ENCODE measurements at regions not wholly inside any gene's neighbourhood (a gene's known extent, or its start where the extent isn't known, plus 50 kb on each side); places are given as distances from the start of the nearest gene placed in this dataset.

- TF ChIP-seq EZH2 (IDR thresholded peaks at IDR 0.05; ENCODE audit: borderline replicate concordance, low read depth, low read length, poor library complexity, severe bottlenecking) = no peak
- Histone ChIP-seq H3K36me3 (ENCODE audit: insufficient read depth, low read length, poor library complexity, severe bottlenecking) (no peaks in the 10 kb centered on the region), H3K27ac (ENCODE audit: low read depth, low read length, poor library complexity, severe bottlenecking) (no peak overlapping the region), H3K27me3 (replicated peaks; ENCODE audit: insufficient read depth, low read depth, low read length, poor library complexity) (no peaks in the 10 kb centered on the region), H3K4me3 (ENCODE audit: low read depth, low read length, poor library complexity, severe bottlenecking) (no peak overlapping the region), H3K4me1 (ENCODE audit: insufficient read depth, low read length, poor library complexity, severe bottlenecking) (peaks cover 26% of the 10 kb centered on the region), H3K9me3 (ENCODE audit: low read depth, low read length, poor library complexity, severe bottlenecking) (no peaks in the 10 kb centered on the region)
- DNase-seq (ENCODE audit: low spot score) = no peak
- CTCF ChIA-PET = no interaction called here
- POLR2A ChIA-PET (ENCODE audit: low non-redundant PET) = no interaction called here
- no TSS peak for BruUV-seq (replicated peaks)
- intact Hi-C loops (cut with micrococcal nuclease; ENCODE audit: unreplicated experiment) = loop anchor here (10.0 kb wide), 1 partner anchor 549 kb away; no protein-coding TSS in a partner anchor
Observed at GRCh38 chr3:72275331-72275751, 490.4 kb upstream of the PROK2 start.

- ChIA-PET CTCF (no interaction called here), POLR2A (ENCODE audit: low non-redundant PET) (no interaction called here)
- Histone ChIP-seq H3K27ac (ENCODE audit: low read depth, low read length, poor library complexity, severe bottlenecking) (no peak overlapping the region), H3K36me3 (ENCODE audit: insufficient read depth, low read length, poor library complexity, severe bottlenecking) (no peaks in the 10 kb centered on the region), H3K4me3 (ENCODE audit: low read depth, low read length, poor library complexity, severe bottlenecking) (no peak overlapping the region), H3K9me3 (ENCODE audit: low read depth, low read length, poor library complexity, severe bottlenecking) (no peaks in the 10 kb centered on the region), H3K4me1 (ENCODE audit: insufficient read depth, low read length, poor library complexity, severe bottlenecking) (peaks cover 30% of the 10 kb centered on the region), H3K27me3 (replicated peaks; ENCODE audit: insufficient read depth, low read depth, low read length, poor library complexity) (no peaks in the 10 kb centered on the region)
- BruUV-seq (replicated peaks) = no TSS peak
- intact Hi-C loops (cut with micrococcal nuclease; ENCODE audit: unreplicated experiment) = loop anchor here (10.0 kb wide), 1 partner anchor 550 kb away; no protein-coding TSS in a partner anchor
- TF ChIP-seq CTCF (conservative IDR thresholded peaks at IDR 0.05; ENCODE audit: low read depth, low read length) = no peak
- no peak for TF ChIP-seq EZH2 (IDR thresholded peaks at IDR 0.05; ENCODE audit: borderline replicate concordance, low read depth, low read length, poor library complexity, severe bottlenecking)
- peak; percentile 65 for DNase-seq (ENCODE audit: low spot score)
Observed at GRCh38 chr3:72274493-72275330, 489.8 kb upstream of the PROK2 start.

- H3K27me3 ChIP-seq (replicated peaks; ENCODE audit: insufficient read depth, low read depth, low read length, poor library complexity) = no peaks in the 10 kb centered on the region
- no TSS peak for BruUV-seq (replicated peaks)
- TF ChIP-seq EZH2 (IDR thresholded peaks at IDR 0.05; ENCODE audit: borderline replicate concordance, low read depth, low read length, poor library complexity, severe bottlenecking) = no peak
- TF ChIP-seq CTCF (conservative IDR thresholded peaks at IDR 0.05; ENCODE audit: low read depth, low read length) = no peak
- intact Hi-C loops (cut with micrococcal nuclease; ENCODE audit: unreplicated experiment) = loop anchor here (10.0 kb wide), 1 partner anchor 551 kb away; no protein-coding TSS in a partner anchor
- ChIA-PET POLR2A (ENCODE audit: low non-redundant PET) (no interaction called here), CTCF (no interaction called here)
- DNase-seq (ENCODE audit: low spot score) = no peak
- H3K4me1 ChIP-seq (ENCODE audit: insufficient read depth, low read length, poor library complexity, severe bottlenecking) = peaks cover 28% of the 10 kb centered on the region
- H3K9me3 ChIP-seq (ENCODE audit: low read depth, low read length, poor library complexity, severe bottlenecking) = no peaks in the 10 kb centered on the region
- no peak overlapping the region for H3K27ac ChIP-seq (ENCODE audit: low read depth, low read length, poor library complexity, severe bottlenecking)
- H3K4me3 ChIP-seq (ENCODE audit: low read depth, low read length, poor library complexity, severe bottlenecking) = no peak overlapping the region
- H3K36me3 ChIP-seq (ENCODE audit: insufficient read depth, low read length, poor library complexity, severe bottlenecking) = no peaks in the 10 kb centered on the region
Observed at GRCh38 chr3:72273615-72274014, 488.7 kb upstream of the PROK2 start.
